ENCODE measurements at regions not wholly inside any gene's neighbourhood (a gene's known extent, or its start where the extent isn't known, plus 50 kb on each side); places are given as distances from the start of the nearest gene placed in this dataset.

DNA sequence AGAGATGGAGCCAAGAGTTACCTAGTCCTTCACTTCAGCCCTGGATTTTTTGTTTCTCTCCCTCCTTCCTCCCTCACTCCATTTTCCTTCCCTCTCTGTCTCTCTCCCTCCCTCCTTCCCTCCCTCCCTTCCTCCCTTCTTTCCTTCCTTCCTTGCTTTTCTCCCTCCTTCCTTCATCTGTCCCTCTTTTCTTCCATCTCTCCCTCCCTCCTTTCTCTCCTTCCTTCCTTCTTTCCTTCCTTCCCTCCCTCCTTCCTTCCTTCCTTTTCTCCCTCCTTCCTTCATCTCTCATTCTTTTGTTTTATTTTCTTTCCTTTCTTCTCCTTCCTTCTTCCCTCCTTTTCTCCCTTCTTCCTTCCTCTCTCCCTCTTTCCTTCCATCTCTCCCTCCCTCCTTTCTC, 283.5 kb downstream of the MAF start:
- TF ChIP-seq ZNF274 (IDR thresholded peaks at IDR 0.05; ENCODE audit: low read depth, low read length) = no peak
- TF ChIP-seq YY1 (IDR thresholded peaks at IDR 0.05; ENCODE audit: insufficient read depth, insufficient read length) = no peak
